ENCODE measurements at regions not wholly inside any gene's neighbourhood (a gene's known extent, or its start where the extent isn't known, plus 50 kb on each side); places are given as distances from the start of the nearest gene placed in this dataset.
A peak's percentile ranks its signal among the peaks of the same experiment; 100 is the strongest.

- TF ChIP-seq ZNF425 (CRISPR knock-in tag; conservative IDR thresholded peaks at IDR 0.05), result no peak
- TF ChIP-seq ATF1 (CRISPR knock-in tag; IDR thresholded peaks at IDR 0.05), result no peak
- TF ChIP-seq ZNF512 (CRISPR knock-in tag; IDR thresholded peaks at IDR 0.05; ENCODE audit: borderline replicate concordance), result no peak
- no peak for TF ChIP-seq RORB (CRISPR knock-in tag; IDR thresholded peaks at IDR 0.05)
- no peak for TF ChIP-seq ESRRA (CRISPR knock-in tag; IDR thresholded peaks at IDR 0.05; ENCODE audit: borderline replicate concordance)
- TF ChIP-seq ATF2 (CRISPR knock-in tag; IDR thresholded peaks at IDR 0.05; ENCODE audit: borderline replicate concordance, low read depth), result no peak
Measured at GRCh38 chr14:85172889-85173477, 357.0 kb upstream of the FLRT2 start (continued).

- no peak for TF ChIP-seq ATF1 (CRISPR knock-in tag; IDR thresholded peaks at IDR 0.05)
- Mint-ChIP-seq H3K9me3 (peaks cover 5% of the 10 kb centered on the region), H3K27me3 (ENCODE audit: low read depth) (peaks cover 6% of the 10 kb centered on the region), H3K4me1 (peaks cover 31% of the 10 kb centered on the region), H3K36me3 (no peaks in the 10 kb centered on the region), H3K4me3 (no peak overlapping the region), H3K27ac (no peak overlapping the region)
- ChIA-PET CTCF (no interaction called here), POLR2A (no interaction called here)
- ATAC-seq (no peak), DNase-seq (ENCODE audit: low spot score) (no peak)
Measured at GRCh38 chr14:85175556-85175955, 354.4 kb upstream of the FLRT2 start.

GRCh38 chr14:85178864-85179263, 351.1 kb upstream of the FLRT2 start:
- Mint-ChIP-seq H3K27me3 (ENCODE audit: low read depth) (peaks cover 6% of the 10 kb centered on the region), H3K27ac (no peak overlapping the region), H3K4me1 (peaks cover 34% of the 10 kb centered on the region), H3K4me3 (no peak overlapping the region), H3K9me3 (peaks cover 5% of the 10 kb centered on the region), H3K36me3 (no peaks in the 10 kb centered on the region)
- CTCF ChIA-PET, result no interaction called here
- POLR2A ChIA-PET, result no interaction called here
- no peak for DNase-seq (ENCODE audit: low spot score)
- ATAC-seq, result peak; percentile 95
- TF ChIP-seq USF1 (CRISPR knock-in tag; IDR thresholded peaks at IDR 0.05) (no peak), CREB1 (CRISPR knock-in tag; IDR thresholded peaks at IDR 0.05) (no peak), ZSCAN18 (CRISPR knock-in tag; IDR thresholded peaks at IDR 0.05) (no peak), E2F4 (CRISPR knock-in tag; IDR thresholded peaks at IDR 0.05; ENCODE audit: borderline replicate concordance, low read depth) (no peak), IRF2 (CRISPR knock-in tag; IDR thresholded peaks at IDR 0.05; ENCODE audit: borderline replicate concordance, low read depth) (no peak), GTF2I (CRISPR knock-in tag; conservative IDR thresholded peaks at IDR 0.05) (no peak), NFYB (CRISPR knock-in tag; conservative IDR thresholded peaks at IDR 0.05; ENCODE audit: low read depth) (no peak), ARID4B (CRISPR knock-in tag; IDR thresholded peaks at IDR 0.05; ENCODE audit: borderline replicate concordance) (no peak), ZNF138 (CRISPR knock-in tag; conservative IDR thresholded peaks at IDR 0.05) (no peak), PRRX2 (CRISPR knock-in tag; IDR thresholded peaks at IDR 0.05) (no peak)

Measured in WTC11 (cell line).